GM19438 (cell line): ENCODE measurements at regions not wholly inside any gene's neighbourhood (a gene's known extent, or its start where the extent isn't known, plus 50 kb on each side); places are given as distances from the start of the nearest gene placed in this dataset.

Experiments used
- ATAC-seq: cut with Tn5 transposase; IDR thresholded peaks from one replicate; pipeline ENCODE4 v1.9.1; 2021; ENCODE audit warnings: low read depth; ENCODE audit not compliant: unreplicated experiment

- no peak for ATAC-seq
These were observed 83.2 kb upstream of the EPHA4 start for GRCh38 chr2:221655300-221655699.

- no peak for ATAC-seq
These were observed 81.1 kb upstream of the EPHA4 start for GRCh38 chr2:221653182-221653581.

GRCh38 chr2:221649051-221649775 lies 77.1 kb upstream of the EPHA4 start:
- ATAC-seq: no peak

GRCh38 chr2:221642447-221642846 lies 70.3 kb upstream of the EPHA4 start:
- no peak for ATAC-seq

- ATAC-seq: no peak
These were observed 69.2 kb upstream of the EPHA4 start for GRCh38 chr2:221641181-221641871.

- ATAC-seq: no peak
These were observed 68.6 kb upstream of the EPHA4 start for GRCh38 chr2:221640686-221641085.

- ATAC-seq: no peak
These were observed 65.7 kb upstream of the EPHA4 start for GRCh38 chr2:221637851-221638250.

GRCh38 chr2:221635949-221636348 lies 63.8 kb upstream of the EPHA4 start:
- no peak for ATAC-seq

- no peak for ATAC-seq
These were observed 57.4 kb upstream of the EPHA4 start for GRCh38 chr2:221629468-221629867.

- ATAC-seq: no peak
These were observed 52.4 kb upstream of the EPHA4 start for GRCh38 chr2:221624475-221624874.
